ENCODE measurements at regions not wholly inside any gene's neighbourhood (a gene's known extent, or its start where the extent isn't known, plus 50 kb on each side); places are given as distances from the start of the nearest gene placed in this dataset.

- intact Hi-C loops (cut with micrococcal nuclease; ENCODE audit: unreplicated experiment) (no loop called here), in situ Hi-C loops (cut with HindIII; ENCODE audit: extremely low pct_ligation_motif_present, low pct_unique_long_range_greater_than_20kb) (no loop called here)
- H3K36me3 ChIP-seq (replicated peaks in 1 of 2; ENCODE audit: control insufficient read depth in 1 of 2, insufficient read depth in 2 of 2, low read length in 2 of 2) = no peaks in the 10 kb centered on the region
- BruUV-seq (replicated peaks) = no TSS peak
- H4K20me1 ChIP-seq (ENCODE audit: insufficient read depth, low read length) = no peaks in the 10 kb centered on the region
- no peak overlapping the region for H3K9ac ChIP-seq (ENCODE audit: insufficient read depth, low read depth, low read length)
- no peaks in the 10 kb centered on the region for H3K9me3 ChIP-seq (ENCODE audit: low read length)
- ATAC-seq = no peak; the same call in 2 of the 3 replicates
- WGBS (ENCODE audit: low lambda C conversion rate) = 18% methylated on average over 9 of the region's 13 CpGs
- POLR2A ChIA-PET = no interaction called here
- H3K4me3 ChIP-seq (replicated peaks in 1 of 3; ENCODE audit: insufficient read depth in 1 of 3, low read depth in 2 of 3, low read length in 3 of 3) = no peak overlapping the region
- H3K4me2 ChIP-seq (ENCODE audit: low read depth, low read length) = no peak overlapping the region
- H3K4me1 ChIP-seq (ENCODE audit: insufficient read depth, low read length) = peaks cover 25% of the 10 kb centered on the region
- CTCF ChIA-PET (ENCODE audit: low intra/inter-chr PET ratio, low total read pairs) = no interaction called here
- no peak for DNase-seq (ENCODE audit: low spot score)
- H3K27ac ChIP-seq (ENCODE audit: extremely low read length, insufficient read depth, low read length) = no peak overlapping the region
- H3K79me2 ChIP-seq (ENCODE audit: insufficient read depth, low read length) = no peaks in the 10 kb centered on the region
- no peak for FAIRE-seq
- no peak overlapping the region for H2AFZ ChIP-seq (ENCODE audit: low read length)
- H3K27me3 ChIP-seq (ENCODE audit: control insufficient read depth in 1 of 2, insufficient read depth in 2 of 2, low read length in 2 of 2) = peaks cover 0 to 17% of the 10 kb centered on the region in 2 experiments; a peak in 2 of 5 replicates
- TF ChIP-seq ZBTB7A (CRISPR knock-in tag; IDR thresholded peaks at IDR 0.05) (no peak), RORA (CRISPR knock-in tag; IDR thresholded peaks at IDR 0.05) (no peak), SOX6 (IDR thresholded peaks at IDR 0.05) (no peak), SOX6 (CRISPR knock-in tag; IDR thresholded peaks at IDR 0.05) (no peak), ZNF740 (CRISPR knock-in tag; IDR thresholded peaks at IDR 0.05) (no peak), CREB3 (CRISPR knock-in tag; IDR thresholded peaks at IDR 0.05) (no peak), ZBTB25 (CRISPR knock-in tag; IDR thresholded peaks at IDR 0.05) (no peak), ZSCAN5A (CRISPR knock-in tag; IDR thresholded peaks at IDR 0.05; ENCODE audit: borderline replicate concordance) (no peak), THYN1 (CRISPR knock-in tag; IDR thresholded peaks at IDR 0.05; ENCODE audit: borderline replicate concordance, low read depth) (no peak), CSRNP1 (CRISPR knock-in tag; IDR thresholded peaks at IDR 0.05) (no peak), ZNF431 (CRISPR knock-in tag; IDR thresholded peaks at IDR 0.05; ENCODE audit: borderline replicate concordance, low read depth) (no peak), ARHGAP35 (CRISPR knock-in tag; IDR thresholded peaks at IDR 0.05; ENCODE audit: borderline replicate concordance) (no peak), NR3C1 (CRISPR knock-in tag; IDR thresholded peaks at IDR 0.05) (no peak), ZNF710 (CRISPR knock-in tag; IDR thresholded peaks at IDR 0.05; ENCODE audit: borderline replicate concordance) (no peak), GPN1 (CRISPR knock-in tag; IDR thresholded peaks at IDR 0.05; ENCODE audit: borderline replicate concordance) (no peak), ZNF263 (CRISPR knock-in tag; IDR thresholded peaks at IDR 0.05) (no peak), ZNF264 (CRISPR knock-in tag; IDR thresholded peaks at IDR 0.05) (no peak)
Measured at GRCh38 chr12:116382686-116383530, 105.4 kb upstream of the MED13L start.
